ENCODE measurements at regions not wholly inside any gene's neighbourhood (a gene's known extent, or its start where the extent isn't known, plus 50 kb on each side); places are given as distances from the start of the nearest gene placed in this dataset.

- CTCF ChIA-PET, result no interaction called here
- POLR2A ChIA-PET, result no interaction called here
Measured at GRCh38 chr4:147078875-147079658, 133.4 kb upstream of the TTC29 start.

GRCh38 chr4:147084861-147085260, 139.2 kb upstream of the TTC29 start:
- no peaks in the 10 kb centered on the region for H3K4me1 ChIP-seq (ENCODE audit: control extremely low read depth in 1 of 4, control insufficient read depth in 4 of 4, insufficient read depth in 4 of 4, low read length in 3 of 4)
- H3K4me3 ChIP-seq (ENCODE audit: control insufficient read depth in 1 of 7, extremely low read depth in 1 of 7, insufficient read depth in 4 of 7, low read depth in 2 of 7, low read length in 6 of 7), result no peak overlapping the region
- CTCF ChIA-PET, result no interaction called here
- no peak for DNase-seq
- peaks cover 0 to 14% (median 0%) of the 10 kb centered on the region in 5 experiments for H3K27me3 ChIP-seq (replicated peaks in 2 of 5; ENCODE audit: control insufficient read depth in 4 of 5, insufficient read depth in 5 of 5, low read length in 4 of 5)
- H3K9me3 ChIP-seq (ENCODE audit: control extremely low read depth in 1 of 5, control insufficient read depth in 4 of 5, insufficient read depth in 2 of 5, low read depth in 1 of 5, low read length in 4 of 5), result no peaks in the 10 kb centered on the region
- POLR2A ChIA-PET, result no interaction called here
- WGBS (ENCODE audit: insufficient coverage), result 100% methylated on average over 1 of the region's 1 CpG
- H3K36me3 ChIP-seq (ENCODE audit: control insufficient read depth in 4 of 4, insufficient read depth in 4 of 4, low read length in 3 of 4), result no peaks in the 10 kb centered on the region
- H3K27ac ChIP-seq (ENCODE audit: insufficient read depth in 1 of 2, low read depth in 1 of 2, low read length in 2 of 2, poor library complexity in 1 of 2, severe bottlenecking in 2 of 2), result no peak overlapping the region

More at GRCh38 chr4:147078875-147079658, 133.4 kb upstream of the TTC29 start:
- Histone ChIP-seq H3K4me1 (ENCODE audit: control extremely low read depth in 1 of 4, control insufficient read depth in 4 of 4, insufficient read depth in 4 of 4, low read length in 3 of 4) (no peaks in the 10 kb centered on the region), H3K9me3 (ENCODE audit: control extremely low read depth in 1 of 5, control insufficient read depth in 4 of 5, insufficient read depth in 2 of 5, low read depth in 1 of 5, low read length in 4 of 5) (no peaks in the 10 kb centered on the region), H3K4me3 (ENCODE audit: control insufficient read depth in 1 of 7, extremely low read depth in 1 of 7, insufficient read depth in 4 of 7, low read depth in 2 of 7, low read length in 6 of 7) (no peak overlapping the region), H3K27me3 (replicated peaks in 2 of 5; ENCODE audit: control insufficient read depth in 4 of 5, insufficient read depth in 5 of 5, low read length in 4 of 5) (peaks cover 0 to 4% (median 0%) of the 10 kb centered on the region in 5 experiments), H3K36me3 (ENCODE audit: control insufficient read depth in 4 of 4, insufficient read depth in 4 of 4, low read length in 3 of 4) (no peaks in the 10 kb centered on the region), H3K27ac (ENCODE audit: insufficient read depth in 1 of 2, low read depth in 1 of 2, low read length in 2 of 2, poor library complexity in 1 of 2, severe bottlenecking in 2 of 2) (no peak overlapping the region)
- WGBS (ENCODE audit: insufficient coverage), result 88% methylated on average over 17 of the region's 17 CpGs
- no peak for DNase-seq

GRCh38 chr4:147085781-147086180, 140.1 kb upstream of the TTC29 start:
- no peaks in the 10 kb centered on the region for H3K9me3 ChIP-seq (ENCODE audit: control extremely low read depth in 1 of 5, control insufficient read depth in 4 of 5, insufficient read depth in 2 of 5, low read depth in 1 of 5, low read length in 4 of 5)
- no peak overlapping the region for H3K27ac ChIP-seq (ENCODE audit: insufficient read depth in 1 of 2, low read depth in 1 of 2, low read length in 2 of 2, poor library complexity in 1 of 2, severe bottlenecking in 2 of 2)
- no CpG with 5 or more reads among the region's 2 CpGs for WGBS (ENCODE audit: insufficient coverage)
- CTCF ChIA-PET, result no interaction called here
- H3K27me3 ChIP-seq (replicated peaks in 2 of 5; ENCODE audit: control insufficient read depth in 4 of 5, insufficient read depth in 5 of 5, low read length in 4 of 5), result peaks cover 0 to 12% (median 0%) of the 10 kb centered on the region in 5 experiments
- H3K4me3 ChIP-seq (ENCODE audit: control insufficient read depth in 1 of 7, extremely low read depth in 1 of 7, insufficient read depth in 4 of 7, low read depth in 2 of 7, low read length in 6 of 7), result no peak overlapping the region
- DNase-seq, result no peak
- H3K4me1 ChIP-seq (ENCODE audit: control extremely low read depth in 1 of 4, control insufficient read depth in 4 of 4, insufficient read depth in 4 of 4, low read length in 3 of 4), result no peaks in the 10 kb centered on the region
- POLR2A ChIA-PET, result no interaction called here
- H3K36me3 ChIP-seq (ENCODE audit: control insufficient read depth in 4 of 4, insufficient read depth in 4 of 4, low read length in 3 of 4), result no peaks in the 10 kb centered on the region

- Histone ChIP-seq H3K4me1 (ENCODE audit: control extremely low read depth in 1 of 4, control insufficient read depth in 4 of 4, insufficient read depth in 4 of 4, low read length in 3 of 4) (no peaks in the 10 kb centered on the region), H3K36me3 (ENCODE audit: control insufficient read depth in 4 of 4, insufficient read depth in 4 of 4, low read length in 3 of 4) (no peaks in the 10 kb centered on the region), H3K27ac (ENCODE audit: insufficient read depth in 1 of 2, low read depth in 1 of 2, low read length in 2 of 2, poor library complexity in 1 of 2, severe bottlenecking in 2 of 2) (no peak overlapping the region), H3K27me3 (replicated peaks in 2 of 5; ENCODE audit: control insufficient read depth in 4 of 5, insufficient read depth in 5 of 5, low read length in 4 of 5) (peaks cover 0 to 10% (median 0%) of the 10 kb centered on the region in 5 experiments), H3K9me3 (ENCODE audit: control extremely low read depth in 1 of 5, control insufficient read depth in 4 of 5, insufficient read depth in 2 of 5, low read depth in 1 of 5, low read length in 4 of 5) (no peaks in the 10 kb centered on the region), H3K4me3 (ENCODE audit: control insufficient read depth in 1 of 7, extremely low read depth in 1 of 7, insufficient read depth in 4 of 7, low read depth in 2 of 7, low read length in 6 of 7) (no peak overlapping the region)
- 91% methylated on average over 2 of the region's 4 CpGs for WGBS (ENCODE audit: insufficient coverage)
- CTCF ChIA-PET, result no interaction called here
- DNase-seq, result no peak
- POLR2A ChIA-PET, result no interaction called here
Measured at GRCh38 chr4:147088146-147088545, 142.5 kb upstream of the TTC29 start.

GRCh38 chr4:147090486-147090885, 144.8 kb upstream of the TTC29 start:
- POLR2A ChIA-PET, result no interaction called here
- Histone ChIP-seq H3K36me3 (ENCODE audit: control insufficient read depth in 4 of 4, insufficient read depth in 4 of 4, low read length in 3 of 4) (no peaks in the 10 kb centered on the region), H3K27me3 (replicated peaks in 2 of 5; ENCODE audit: control insufficient read depth in 4 of 5, insufficient read depth in 5 of 5, low read length in 4 of 5) (peaks cover 0 to 7% (median 0%) of the 10 kb centered on the region in 5 experiments), H3K9me3 (ENCODE audit: control extremely low read depth in 1 of 5, control insufficient read depth in 4 of 5, insufficient read depth in 2 of 5, low read depth in 1 of 5, low read length in 4 of 5) (no peaks in the 10 kb centered on the region), H3K27ac (ENCODE audit: insufficient read depth in 1 of 2, low read depth in 1 of 2, low read length in 2 of 2, poor library complexity in 1 of 2, severe bottlenecking in 2 of 2) (no peak overlapping the region), H3K4me1 (ENCODE audit: control extremely low read depth in 1 of 4, control insufficient read depth in 4 of 4, insufficient read depth in 4 of 4, low read length in 3 of 4) (no peaks in the 10 kb centered on the region), H3K4me3 (ENCODE audit: control insufficient read depth in 1 of 7, extremely low read depth in 1 of 7, insufficient read depth in 4 of 7, low read depth in 2 of 7, low read length in 6 of 7) (no peak overlapping the region)
- CTCF ChIA-PET, result interaction anchor here (0.9 to 1.8 kb wide), 3 partner anchors 9 to 56 kb away, joined by 3 to 4 read pairs (median 3); no protein-coding TSS in a partner anchor
- no peak for DNase-seq
- WGBS (ENCODE audit: insufficient coverage), result 84% methylated on average over 4 of the region's 5 CpGs

- Histone ChIP-seq H3K4me1 (ENCODE audit: control extremely low read depth in 1 of 4, control insufficient read depth in 4 of 4, insufficient read depth in 4 of 4, low read length in 3 of 4) (no peaks in the 10 kb centered on the region), H3K4me3 (ENCODE audit: control insufficient read depth in 1 of 7, extremely low read depth in 1 of 7, insufficient read depth in 4 of 7, low read depth in 2 of 7, low read length in 6 of 7) (no peak overlapping the region), H3K36me3 (ENCODE audit: control insufficient read depth in 4 of 4, insufficient read depth in 4 of 4, low read length in 3 of 4) (no peaks in the 10 kb centered on the region), H3K27me3 (replicated peaks in 2 of 5; ENCODE audit: control insufficient read depth in 4 of 5, insufficient read depth in 5 of 5, low read length in 4 of 5) (peaks cover 0 to 3% (median 0%) of the 10 kb centered on the region in 5 experiments), H3K9me3 (ENCODE audit: control extremely low read depth in 1 of 5, control insufficient read depth in 4 of 5, insufficient read depth in 2 of 5, low read depth in 1 of 5, low read length in 4 of 5) (no peaks in the 10 kb centered on the region), H3K27ac (ENCODE audit: insufficient read depth in 1 of 2, low read depth in 1 of 2, low read length in 2 of 2, poor library complexity in 1 of 2, severe bottlenecking in 2 of 2) (no peak overlapping the region)
- DNase-seq, result no peak
- POLR2A ChIA-PET, result no interaction called here
- CTCF ChIA-PET, result no interaction called here
- no CpG with 5 or more reads among the region's 2 CpGs for WGBS (ENCODE audit: insufficient coverage)
Measured at GRCh38 chr4:147093206-147093605, 147.5 kb upstream of the TTC29 start.

GRCh38 chr4:147094238-147094637, 148.6 kb upstream of the TTC29 start:
- WGBS (ENCODE audit: insufficient coverage), result no CpG with 5 or more reads among the region's 2 CpGs
- no peak for DNase-seq
- CTCF ChIA-PET, result interaction anchor here (1.0 kb wide), 2 partner anchors 77 to 769 kb away, joined by 3 read pairs; no protein-coding TSS in a partner anchor

More at GRCh38 chr4:147094238-147094637, 148.6 kb upstream of the TTC29 start:
- H3K4me3 ChIP-seq (ENCODE audit: control insufficient read depth in 1 of 7, extremely low read depth in 1 of 7, insufficient read depth in 4 of 7, low read depth in 2 of 7, low read length in 6 of 7), result no peak overlapping the region
- no peaks in the 10 kb centered on the region for H3K36me3 ChIP-seq (ENCODE audit: control insufficient read depth in 4 of 4, insufficient read depth in 4 of 4, low read length in 3 of 4)
- H3K27ac ChIP-seq (ENCODE audit: insufficient read depth in 1 of 2, low read depth in 1 of 2, low read length in 2 of 2, poor library complexity in 1 of 2, severe bottlenecking in 2 of 2), result no peak overlapping the region
- POLR2A ChIA-PET, result no interaction called here
- no peaks in the 10 kb centered on the region for H3K9me3 ChIP-seq (ENCODE audit: control extremely low read depth in 1 of 5, control insufficient read depth in 4 of 5, insufficient read depth in 2 of 5, low read depth in 1 of 5, low read length in 4 of 5)
- H3K4me1 ChIP-seq (ENCODE audit: control extremely low read depth in 1 of 4, control insufficient read depth in 4 of 4, insufficient read depth in 4 of 4, low read length in 3 of 4), result no peaks in the 10 kb centered on the region
- H3K27me3 ChIP-seq (replicated peaks in 2 of 5; ENCODE audit: control insufficient read depth in 4 of 5, insufficient read depth in 5 of 5, low read length in 4 of 5), result no peaks in the 10 kb centered on the region

All from common myeloid progenitor, CD34-positive (primary cell).